ENCODE measurements at regions not wholly inside any gene's neighbourhood (a gene's known extent, or its start where the extent isn't known, plus 50 kb on each side); places are given as distances from the start of the nearest gene placed in this dataset.

DNA sequence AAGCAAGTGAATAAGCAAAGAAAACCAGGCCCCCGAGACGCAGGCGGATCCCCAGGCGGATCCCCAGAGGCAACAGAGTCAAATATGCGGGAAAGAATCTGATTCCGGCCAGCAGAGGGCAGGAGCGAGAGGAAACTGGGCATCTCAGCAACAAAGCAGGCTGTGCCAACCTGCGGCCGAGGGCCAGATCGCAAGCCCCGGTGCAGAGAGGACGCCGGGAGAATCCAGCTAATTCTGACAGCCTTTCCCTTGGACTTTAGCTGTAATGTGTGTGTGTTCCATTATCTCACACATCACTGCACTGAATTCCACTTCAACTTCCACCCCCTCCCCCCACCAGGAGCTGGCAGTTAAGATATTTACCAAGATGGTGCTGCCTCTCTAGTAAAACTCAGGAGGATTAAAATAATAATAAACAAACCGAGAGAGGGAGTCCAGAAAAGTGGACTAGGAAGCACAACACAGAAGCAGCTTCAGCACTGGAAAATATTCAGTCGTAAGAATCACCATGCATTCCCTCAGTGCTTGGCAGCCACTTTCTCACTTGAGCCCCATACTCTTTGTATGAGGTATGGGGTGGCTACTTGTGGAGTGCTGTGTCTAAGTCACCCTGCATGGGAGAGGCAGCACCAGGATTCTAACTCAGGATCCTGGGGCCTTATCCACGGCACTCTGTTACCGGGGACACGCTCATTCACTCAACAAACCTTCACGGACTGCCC is 66.2 kb upstream of the SNX9 start:
- DNase-seq: peak; percentile 37

DNA sequence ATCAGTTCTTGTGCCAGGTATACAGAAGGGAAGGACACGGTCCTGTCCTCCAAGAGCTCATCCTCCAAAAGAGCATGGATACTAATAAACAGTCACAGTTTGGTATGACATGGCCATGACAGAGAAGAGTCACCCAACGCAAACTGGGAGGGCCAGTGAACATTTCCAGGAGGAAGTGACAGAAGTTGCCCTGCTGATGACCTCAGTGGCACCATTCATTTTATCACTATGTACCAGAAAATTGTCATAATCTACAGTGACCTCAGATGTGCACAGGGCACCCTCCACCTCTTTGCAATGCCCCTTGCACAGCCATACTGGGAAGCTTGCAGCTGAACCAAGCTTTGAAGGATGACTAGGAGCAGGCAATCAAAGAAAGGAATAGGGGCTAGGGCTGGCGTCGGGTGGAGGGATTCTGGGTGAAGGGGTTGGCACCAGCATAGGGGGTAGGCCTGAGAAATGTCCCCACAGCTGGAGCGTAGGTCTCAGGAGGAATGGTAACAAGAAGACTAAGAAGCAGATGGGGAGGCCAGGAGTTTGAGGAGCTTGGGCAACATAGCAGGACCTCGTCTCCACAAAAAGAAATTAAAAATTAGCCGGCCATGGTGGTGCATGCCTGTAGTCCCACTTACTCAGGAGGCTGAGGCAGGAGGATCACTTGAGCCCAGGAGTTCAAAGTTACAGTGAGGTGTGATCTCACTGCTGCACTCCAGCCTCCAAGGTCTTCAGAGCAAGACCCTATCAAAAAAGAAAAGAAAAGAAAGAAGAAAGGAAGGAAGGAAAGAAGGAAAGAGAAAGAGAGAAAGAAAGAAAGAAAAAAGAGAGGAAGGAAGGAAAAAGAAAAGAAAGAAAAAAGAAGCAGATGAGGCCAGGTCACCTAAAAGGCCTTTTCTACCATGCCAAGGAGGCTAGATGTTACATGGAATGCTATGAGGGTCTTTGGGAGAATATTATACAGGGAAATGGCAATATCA is 65.3 kb upstream of the SNX9 start:
- DNase-seq: no peak

DNA sequence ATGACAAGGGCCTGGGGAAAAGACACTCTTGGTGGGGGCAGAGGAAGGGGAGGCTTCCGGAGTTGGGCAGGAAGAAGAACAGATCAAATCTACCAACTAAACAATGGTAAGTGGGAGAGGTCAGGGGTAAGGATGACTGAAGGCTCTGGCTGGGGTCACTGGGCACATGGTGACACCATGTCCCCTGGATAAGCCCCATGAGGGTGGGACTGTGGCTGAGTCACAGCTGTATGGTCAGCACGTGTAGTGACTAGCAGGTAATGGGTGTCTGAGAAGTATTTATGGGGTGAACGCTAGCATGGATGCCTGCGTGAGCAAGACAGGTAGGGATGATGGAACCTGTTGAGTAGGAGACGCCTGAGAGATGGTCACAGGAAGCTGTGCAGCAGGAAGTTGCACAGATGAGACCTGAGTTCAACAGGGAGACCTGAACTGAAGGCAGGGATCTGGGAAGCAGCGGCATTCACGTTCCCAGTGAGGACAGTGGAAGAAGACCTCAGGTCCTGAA is 64.5 kb upstream of the SNX9 start:
- DNase-seq: no peak

DNA sequence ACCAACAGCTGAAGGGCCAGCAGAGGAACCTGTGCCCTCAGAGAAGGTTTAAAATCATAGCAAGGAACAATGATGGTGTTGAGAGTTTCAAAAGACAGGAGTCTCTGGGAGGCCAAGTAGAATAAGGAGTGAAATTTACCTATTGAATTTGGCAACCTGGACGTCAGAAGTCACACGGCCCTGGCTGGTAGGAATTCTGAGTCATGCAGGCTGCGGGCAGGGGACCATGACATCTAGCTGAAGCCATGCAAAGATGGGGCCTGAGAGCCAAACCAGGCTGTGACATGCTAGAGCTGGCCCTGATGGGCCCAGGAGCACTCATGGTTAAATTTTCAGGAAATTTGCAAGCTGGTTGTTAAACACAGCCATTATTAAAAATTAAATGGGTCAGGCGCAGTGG is 64.0 kb upstream of the SNX9 start:
- DNase-seq: no peak

DNA sequence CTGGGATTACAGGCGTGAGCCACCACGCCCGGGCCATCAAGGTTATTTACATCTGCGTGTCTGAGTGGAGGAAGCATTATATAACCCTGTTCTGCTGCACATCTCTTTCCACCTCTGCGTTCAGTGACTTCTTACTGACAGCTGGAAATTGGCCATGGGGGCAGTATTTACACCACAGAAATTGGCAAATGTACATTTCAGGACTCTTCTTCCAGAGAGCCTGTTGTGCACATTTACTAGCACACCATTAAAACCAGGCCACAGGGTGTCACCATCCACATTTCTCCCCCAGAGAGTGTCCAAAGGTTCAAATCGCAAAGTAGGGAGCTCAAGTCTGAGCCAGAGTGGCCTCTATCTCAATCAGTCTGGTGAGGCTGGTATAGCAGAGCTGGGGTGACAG is 62.9 kb upstream of the SNX9 start:
- DNase-seq: no peak

DNA sequence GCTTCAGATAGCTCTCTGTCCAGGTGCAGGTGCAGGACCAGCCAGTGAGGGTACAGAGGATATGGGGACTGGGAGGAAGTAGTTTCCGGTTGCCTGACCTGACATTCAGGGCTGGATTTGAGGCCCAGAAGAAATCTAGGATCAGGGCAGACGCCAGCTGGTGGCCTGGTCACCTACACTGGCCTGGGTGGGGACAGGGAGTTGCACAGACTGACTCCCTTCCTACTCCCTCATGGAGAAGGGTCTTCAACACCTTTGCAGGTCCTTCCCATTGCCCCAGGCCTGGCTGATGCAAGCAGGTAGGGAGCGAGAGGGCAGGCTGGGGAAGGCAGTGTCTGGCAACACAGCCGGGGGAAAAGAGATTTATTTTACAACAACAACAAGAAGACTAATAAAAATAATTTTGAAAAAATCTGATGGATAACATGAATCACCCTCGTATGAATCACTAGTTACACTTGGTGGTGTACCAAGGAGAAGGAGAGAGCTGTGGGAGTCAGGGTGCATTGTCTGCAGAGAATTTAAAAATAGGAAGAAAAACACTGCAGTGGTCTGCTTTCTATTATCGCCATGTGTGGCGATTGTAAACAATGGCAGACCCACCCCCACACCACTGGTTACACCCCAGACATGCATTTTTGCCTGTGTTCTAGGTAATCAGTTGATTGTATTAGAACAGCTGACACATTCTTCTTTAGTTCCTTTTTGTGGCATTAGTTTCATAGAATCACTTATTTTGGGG is 62.3 kb upstream of the SNX9 start:
- no peak for DNase-seq

DNA sequence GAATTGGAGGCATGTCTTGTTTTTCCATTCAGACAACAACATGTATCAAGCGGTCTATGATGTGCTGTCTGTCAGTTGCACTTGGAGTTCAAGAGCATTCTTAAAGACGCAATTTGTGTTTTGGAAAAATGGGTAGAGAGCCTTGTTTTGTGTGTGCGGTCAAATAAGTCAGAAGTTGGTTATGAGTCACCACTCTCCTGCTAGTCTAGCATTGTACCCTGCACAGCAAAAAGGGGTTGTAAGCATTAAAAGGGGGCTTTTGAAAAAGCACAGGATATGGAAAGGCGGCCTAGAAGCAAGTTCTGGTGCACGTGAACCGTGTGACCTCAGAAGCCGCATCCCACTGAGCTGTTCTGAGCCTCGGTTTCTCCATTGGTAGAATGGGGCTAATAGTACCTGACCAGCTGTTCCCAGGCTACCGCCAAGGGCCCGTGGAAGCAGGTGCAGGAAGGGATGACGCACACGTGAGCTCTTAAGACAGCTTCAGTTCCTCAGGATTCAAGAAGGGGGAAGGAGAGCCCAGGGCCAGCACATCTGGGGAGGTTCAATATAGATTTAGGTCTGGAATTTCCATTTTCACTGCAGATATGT is 61.6 kb upstream of the SNX9 start:
- DNase-seq: no peak

DNA sequence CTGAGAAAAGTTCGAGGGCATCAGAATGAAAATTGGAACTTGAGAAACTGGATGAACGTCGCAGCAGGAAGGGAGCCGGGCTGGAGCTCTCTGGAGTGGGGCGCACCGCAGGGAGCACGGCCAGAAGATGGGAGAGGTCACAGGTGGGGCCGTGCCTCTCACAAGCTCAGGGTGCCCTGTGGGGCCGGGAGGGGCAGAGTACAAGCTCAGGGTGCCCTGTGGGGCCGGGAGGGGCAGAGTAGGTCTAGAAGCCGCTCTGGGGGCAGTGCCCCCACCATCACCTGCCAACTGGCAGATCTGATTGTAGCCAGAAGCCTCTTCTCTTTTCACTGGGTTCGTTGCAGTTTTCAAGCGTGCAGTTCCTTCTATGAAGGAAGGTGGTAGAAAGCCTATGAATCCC is 61.1 kb upstream of the SNX9 start:
- DNase-seq: no peak

DNA sequence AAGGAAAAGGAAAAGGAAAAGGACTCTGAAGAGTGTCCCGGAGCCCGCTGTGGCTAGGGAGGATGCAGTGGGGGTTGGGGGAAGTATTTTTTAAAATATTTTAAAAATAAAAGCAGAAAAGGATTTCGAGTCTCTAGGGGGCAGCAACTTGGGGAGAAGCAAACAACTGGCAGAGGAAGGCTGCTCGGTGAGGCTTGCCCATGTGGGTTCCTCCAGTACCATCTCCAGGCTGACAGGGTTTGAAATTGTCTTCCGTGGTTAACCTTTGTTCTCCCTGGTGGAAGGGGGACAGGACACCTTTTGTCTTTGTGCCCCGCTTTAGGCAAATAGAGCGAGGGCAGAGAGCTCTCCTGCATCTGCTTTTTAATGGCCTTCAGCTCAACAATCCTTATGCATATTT is 60.4 kb upstream of the SNX9 start:
- no peak for DNase-seq

DNA sequence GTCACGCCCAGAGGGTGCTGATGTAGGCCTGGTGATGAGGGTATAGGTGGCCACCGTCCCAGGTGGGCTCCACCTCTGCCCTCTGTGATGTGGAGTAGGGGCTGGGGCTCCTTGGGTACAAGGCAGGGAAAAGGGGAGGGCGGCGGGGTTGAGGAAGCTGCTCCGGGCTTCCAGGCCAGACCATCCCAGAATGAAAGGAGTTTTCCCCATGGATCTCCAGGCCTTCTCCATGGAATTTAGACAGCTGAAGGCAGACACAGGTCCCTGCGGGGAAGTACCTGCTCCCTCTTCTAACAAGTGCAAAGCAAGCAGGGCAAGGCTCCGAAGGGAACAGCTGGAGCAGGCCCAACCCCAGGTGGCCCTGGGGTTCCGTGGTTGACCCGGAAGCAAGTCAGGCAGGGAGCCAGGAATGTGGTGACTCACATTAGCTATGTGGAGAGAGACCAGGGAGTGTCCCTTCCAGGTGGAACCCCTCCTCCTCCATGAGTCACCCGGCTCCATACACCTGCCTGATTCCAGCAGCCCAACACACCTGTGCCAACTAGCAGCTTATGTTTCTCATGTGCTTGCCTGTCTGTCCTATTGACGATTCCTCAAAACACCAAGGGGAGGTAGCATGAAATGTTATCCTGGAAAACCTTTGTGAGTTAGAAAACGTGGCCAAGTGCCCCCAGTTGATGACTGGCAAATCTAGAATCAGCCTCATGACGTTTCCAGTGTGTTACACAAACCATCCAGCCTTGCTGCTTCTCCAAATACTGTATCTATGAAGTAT is 59.7 kb upstream of the SNX9 start:
- DNase-seq: no peak

DNA sequence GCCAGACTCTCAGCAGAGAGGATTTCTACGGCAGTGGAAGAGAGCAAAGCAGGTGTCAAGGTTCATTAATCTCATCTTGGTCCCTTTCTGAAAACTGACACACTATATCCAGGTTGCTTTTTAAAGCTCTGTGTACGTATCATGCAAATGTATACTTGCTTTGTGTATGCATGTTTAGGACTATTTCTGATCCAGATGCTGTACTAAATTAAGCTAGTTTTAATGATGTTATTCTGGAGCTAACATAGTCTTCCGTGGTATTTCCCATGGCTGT is 59.2 kb upstream of the SNX9 start:
- no peak for DNase-seq

DNA sequence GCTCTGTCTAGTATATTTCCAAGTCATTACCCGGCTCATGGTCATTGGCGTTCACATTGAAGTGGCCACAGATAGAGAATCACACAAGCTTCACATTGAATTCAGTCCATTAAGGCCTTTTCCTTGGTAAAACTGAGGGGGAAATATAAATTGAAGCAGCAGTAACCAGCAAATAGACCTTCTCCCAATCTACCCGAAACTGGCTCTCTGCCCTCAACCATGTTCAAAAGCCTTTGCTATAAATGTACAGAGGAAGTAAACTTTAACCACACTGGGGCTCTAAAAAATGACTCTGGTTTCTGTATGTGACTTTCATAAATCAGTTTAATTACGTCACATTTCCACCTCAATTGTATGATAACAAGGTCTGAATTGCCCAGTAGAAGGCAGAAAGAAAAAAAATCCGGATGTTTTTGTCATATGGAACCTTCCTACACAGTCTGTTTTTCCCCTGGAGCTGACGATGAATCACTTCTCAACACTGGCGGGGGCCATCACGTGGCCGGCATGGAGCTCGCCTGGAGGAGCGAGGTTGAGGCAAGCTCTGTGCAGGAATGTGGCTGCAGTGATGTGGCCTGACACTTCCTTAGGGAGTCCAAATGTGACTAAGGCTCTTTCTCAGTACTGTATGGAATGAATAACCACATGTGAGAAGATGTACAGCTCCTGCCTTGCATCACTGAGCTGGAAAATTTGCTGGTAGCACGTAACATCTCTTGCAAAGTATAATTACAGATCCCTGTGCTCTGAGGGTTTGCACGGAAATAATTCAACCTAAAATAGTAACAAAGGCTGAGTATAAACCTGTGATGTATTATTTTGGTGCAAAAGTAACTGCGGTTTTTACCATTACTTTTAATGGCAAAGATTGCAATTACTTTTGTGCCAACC is 58.6 kb upstream of the SNX9 start:
- DNase-seq: peak; percentile 62

DNA sequence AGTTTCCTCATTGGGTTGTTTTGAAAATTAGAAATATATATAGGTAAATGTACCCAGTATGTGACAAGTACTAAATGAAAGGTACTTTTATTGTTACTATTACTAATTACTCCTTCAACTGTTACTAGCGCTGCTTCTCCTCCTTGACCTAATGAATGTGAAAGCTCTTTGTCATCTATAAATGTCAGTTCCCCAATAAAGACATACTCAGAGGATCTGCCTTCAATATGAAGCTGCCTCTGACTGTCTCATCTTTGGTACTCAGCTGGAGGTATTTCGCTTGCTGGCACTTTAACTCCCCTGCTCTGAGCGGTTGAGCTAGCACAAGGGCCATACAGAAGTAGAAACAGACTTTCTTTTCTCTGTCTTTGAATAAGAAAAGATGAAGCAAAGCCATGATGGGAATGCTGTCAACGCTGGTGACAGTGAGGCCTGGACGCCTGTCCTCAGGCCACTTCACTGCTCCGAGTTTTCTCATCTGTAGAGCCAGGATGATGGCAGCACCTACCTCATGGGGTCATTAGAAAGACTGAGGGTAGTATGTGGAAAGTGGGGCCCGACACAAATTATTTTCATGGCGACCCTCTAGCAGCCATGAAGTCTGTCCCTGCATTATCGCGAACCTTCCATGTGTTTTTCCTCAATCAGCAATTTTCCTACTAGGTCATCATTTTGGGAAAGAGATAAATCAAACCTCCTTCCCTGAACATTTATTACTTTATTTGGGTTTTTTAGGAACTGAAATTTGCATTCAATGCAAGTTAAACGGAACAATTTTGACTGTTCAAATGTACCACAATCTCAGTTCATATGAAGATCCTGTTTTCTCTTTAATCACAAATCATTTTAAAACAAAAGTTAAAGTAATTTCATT is 55.9 kb upstream of the SNX9 start:
- DNase-seq: no peak

DNA sequence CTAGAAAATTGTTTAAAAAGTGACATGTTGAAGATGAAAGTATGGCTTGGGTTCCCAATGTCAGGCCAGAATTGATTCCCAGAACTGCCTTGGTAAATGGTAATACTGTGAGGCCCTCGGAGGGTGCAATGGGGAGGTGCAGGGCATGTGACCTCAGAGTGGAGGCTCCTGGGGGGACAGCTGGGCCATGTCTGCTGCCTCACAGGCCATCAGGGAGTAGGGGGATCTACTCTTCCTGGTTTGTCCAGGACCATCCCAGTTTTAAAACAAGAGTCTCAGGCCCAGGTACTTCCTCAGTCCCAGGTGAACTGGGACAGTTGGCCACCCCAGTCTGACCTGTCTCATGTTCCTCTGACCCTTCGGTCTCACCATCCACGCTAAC is 55.3 kb upstream of the SNX9 start:
- no peak for DNase-seq

DNA sequence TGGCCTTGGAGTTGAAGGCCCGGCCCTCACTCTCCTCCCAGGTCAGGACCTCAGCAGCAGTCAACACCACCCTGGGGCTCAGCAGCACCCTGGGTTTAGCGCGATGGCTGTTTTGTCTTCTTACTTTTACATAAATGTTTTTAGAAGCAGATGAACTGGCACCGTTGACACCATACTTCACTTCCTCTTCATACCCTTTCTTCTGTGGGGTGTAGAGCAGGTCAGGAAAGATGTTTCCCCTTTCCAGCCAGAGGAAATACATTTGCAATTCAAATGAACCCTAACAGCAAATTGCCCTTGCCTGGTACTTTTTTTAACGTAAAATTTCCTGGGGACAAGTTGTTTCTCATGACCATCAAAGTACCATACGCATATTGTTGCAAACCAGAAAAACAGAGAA is 54.7 kb upstream of the SNX9 start:
- DNase-seq: peak; percentile 7

DNA sequence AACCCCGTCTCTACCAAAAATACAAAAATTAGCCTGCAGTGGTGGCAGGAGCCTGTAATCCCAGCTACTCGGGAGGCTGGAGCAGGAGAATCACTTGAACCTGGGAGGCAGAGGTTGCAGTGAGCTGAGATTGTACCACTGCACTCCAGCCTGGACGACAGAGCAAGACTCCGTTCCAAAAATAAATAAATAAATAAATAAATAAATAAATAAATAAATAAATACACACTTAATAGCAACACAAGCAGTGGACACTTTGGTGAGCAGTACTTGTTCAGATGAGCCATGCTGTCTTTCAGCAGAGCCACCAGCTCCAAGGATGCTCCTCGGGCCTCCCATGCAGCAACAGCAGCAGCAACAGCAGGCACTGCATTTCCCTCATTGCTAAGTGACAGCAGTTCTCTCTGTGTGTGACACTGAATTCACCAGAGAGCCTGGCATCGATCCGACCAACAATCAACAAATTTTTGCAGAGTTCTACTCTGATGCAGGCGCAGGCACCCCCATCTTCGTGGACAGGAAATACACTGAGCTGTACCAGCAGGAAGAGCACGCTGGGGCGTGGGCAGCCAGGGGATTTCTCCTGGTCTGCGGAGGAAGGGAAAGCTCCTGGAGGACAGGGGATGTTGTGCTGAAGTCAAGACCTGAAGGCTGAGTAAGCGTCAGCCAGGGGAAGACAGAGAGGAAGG is 54.0 kb upstream of the SNX9 start:
- DNase-seq: no peak

DNA sequence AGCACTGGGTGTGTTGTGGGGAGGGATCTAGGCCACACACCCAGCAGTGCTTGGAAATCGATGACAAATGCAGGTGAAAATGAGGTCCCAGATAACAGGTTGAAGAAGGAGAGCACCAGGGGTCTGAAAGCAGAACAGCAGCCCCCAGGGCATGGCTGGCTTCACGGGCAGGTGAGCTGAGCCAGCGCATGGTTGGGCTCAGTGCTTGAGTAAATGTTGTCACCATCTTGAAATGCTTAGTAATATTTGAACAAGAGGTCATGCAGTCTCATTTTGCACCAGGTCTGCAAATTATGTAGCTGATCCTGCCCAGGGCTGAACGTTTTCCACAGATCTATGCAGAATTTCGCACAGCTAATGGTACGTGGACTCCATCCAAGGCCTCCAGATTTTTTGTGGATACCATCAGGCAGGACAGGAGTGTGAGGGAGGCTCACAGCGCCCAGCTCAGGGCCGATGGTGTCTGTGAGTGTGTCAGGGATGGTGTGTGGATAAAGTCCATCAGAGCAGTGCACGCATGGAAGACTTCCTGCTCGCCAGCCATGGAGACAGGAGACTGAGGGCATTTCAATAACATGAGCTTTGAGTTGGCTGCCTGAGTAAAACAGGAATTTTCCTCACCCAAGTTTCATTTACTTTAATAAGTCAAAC is 53.1 kb upstream of the SNX9 start:
- no peak for DNase-seq

DNA sequence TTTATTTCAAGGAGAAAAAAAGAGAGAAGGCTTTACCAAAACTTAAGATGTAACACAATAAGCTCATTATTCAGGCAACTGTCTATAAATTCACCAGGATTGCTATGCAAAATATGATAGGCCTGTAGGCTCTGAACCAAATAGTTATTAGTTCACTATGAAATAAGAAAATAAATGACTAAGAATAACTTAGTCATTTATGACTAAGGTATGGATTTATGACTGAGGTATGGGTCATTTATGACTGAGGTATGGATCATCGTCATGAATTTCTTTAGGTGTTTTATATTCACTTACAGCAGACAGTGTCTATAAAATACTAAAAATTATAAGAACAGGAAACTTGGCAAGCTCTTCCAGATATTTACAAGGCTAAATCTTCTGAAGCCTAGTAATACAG is 52.1 kb upstream of the SNX9 start:
- DNase-seq: no peak

DNA sequence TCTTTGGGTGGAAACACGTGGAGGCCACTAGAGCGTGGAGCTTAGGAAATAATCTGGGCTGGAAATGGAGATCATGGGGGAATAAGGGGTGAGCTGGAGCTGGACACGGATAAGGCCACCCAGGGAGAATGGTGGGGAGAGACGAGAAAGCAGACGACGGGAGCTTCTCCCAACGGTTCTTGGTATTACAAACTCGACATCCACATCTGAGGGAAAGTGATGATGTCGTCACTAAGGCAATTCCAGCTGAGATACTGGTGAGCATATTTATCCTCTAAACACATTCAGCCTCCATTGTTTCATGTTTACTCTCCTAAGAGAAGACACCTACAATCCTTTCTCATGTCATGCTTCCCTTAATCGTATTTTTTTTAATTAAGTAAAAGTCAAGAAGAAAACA is 50.2 kb upstream of the SNX9 start:
- DNase-seq: no peak

Data from GDM1 (cell line).